ENCODE measurements at regions not wholly inside any gene's neighbourhood (a gene's known extent, or its start where the extent isn't known, plus 50 kb on each side); places are given as distances from the start of the nearest gene placed in this dataset.

DNA sequence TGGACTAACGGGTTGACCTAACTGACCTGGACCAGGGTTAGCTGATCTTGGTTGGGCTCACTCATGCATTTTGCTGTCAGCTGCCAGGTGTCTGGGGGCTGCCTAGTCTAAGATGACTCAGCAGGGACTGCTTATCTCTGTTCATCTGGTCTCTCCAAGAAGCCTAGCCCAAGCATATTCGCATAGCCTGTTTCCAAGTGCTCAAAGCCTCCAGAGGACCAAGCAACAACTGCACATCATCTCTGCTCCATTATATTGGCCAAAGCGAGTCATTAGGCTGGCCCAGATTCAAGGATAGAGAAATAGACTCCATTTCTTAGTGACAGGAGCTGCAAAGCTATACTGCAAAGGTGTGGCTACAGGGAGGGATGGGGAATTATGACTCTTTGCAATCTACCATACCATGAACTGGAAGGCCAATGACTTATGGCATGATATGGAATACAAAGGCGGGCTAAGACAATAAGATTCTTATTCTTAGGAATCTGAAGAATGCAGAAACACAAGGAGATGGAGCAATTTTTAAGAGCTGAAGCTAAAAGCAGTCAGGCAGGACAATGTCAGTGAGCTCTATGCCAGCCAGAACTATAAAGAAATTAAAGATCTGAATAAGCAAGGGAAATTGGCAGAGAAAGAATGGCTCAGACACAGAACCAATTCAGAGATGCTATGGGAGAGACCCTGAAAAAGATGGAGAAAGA lies 194.6 kb upstream of the FSCB start:
- DNase-seq = peak; percentile 23

DNA sequence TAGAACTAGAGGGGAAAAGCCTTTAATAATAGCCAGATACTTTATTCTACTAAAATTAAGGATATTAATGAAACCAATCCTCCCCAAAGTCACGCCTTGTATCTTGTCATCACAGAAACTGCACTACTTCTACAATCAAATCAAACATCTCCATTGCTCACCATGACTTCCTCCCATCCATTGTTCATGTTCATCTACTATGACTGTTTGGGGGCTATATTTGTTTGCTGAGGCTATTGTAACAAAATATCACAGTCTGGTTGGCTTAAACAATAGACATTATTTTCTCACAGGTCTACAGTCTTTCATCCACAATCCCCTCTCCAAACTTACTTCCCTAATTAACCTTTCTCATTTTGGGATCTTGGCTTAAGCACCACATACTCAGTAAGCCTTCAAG lies 193.6 kb upstream of the FSCB start:
- no peak for DNase-seq

DNA sequence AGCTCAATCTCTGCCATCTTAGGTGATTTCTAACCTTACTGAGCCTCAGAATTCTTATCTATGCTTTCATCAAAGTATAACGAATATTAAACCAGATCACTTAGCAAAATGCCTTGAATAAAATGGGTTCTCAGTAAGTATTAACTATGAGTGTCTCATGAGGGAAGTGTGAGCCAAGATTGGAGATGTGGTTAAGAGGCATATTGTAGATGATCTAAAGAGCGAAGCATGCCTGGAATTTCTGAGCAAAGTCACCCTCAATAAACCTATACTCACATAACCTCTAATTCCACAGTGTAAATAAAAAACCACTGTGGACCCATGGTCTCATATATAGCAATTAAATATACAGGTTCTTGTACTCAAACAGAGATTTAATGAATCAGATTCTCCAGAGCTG lies 193.1 kb upstream of the FSCB start:
- DNase-seq = no peak

DNA sequence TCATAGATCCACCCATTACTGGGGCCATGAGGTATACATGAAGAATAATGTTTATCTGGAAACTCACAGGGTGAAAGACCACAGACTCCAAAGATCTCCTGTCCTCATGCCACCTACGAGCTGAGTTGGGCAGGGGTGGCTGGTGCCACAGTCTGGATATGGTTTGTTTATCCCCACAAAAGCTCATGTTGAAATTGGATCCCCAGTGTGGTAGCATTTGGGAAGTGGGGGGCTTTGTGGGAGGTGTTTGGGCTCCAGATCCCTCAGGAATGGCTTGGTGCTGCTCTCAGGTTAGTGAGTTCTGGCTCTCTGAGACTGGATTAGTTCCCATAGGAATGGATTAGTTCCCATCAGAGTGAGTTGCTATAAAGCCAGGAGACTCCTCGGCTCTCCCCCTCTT lies 192.3 kb upstream of the FSCB start:
- no peak for DNase-seq

DNA sequence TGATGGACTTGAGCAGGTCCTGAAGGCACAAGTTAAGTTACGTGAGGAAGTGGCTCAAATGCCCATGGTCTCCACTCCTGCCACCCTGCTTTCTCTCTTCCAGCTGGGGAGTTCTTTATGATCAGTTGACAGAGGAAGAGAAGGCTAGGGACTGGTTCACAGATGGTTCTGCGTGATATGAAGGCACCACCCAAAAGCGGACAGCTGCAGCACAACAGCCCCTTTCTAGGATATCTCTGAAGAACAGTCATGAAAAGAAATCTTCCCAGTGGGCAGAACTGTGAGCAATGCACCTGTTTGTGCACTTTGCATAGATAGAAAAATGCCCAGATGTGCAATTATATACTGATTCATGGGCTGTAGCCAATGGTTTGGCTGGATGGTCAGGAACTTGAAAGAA lies 162.4 kb upstream of the FSCB start:
- no peak for DNase-seq

DNA sequence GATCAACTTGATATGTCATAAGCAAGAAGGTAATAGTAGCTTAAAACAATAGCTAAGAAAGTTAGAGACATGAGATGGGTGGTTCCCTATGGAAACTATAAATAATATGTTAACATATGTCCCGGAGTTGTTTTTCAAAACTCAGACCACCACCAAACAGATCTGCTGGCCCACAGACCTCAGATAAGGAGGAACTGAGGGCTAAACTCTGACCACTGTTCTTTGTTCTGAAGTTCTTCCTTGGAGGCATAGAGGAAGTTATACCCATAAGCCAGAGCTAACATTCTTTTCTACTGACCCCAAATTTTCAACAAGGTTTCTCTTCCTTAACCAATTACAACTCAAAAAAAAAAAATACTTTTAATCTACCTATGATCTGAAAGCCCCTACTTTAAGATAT lies 156.1 kb upstream of the FSCB start:
- no peak for DNase-seq

DNA sequence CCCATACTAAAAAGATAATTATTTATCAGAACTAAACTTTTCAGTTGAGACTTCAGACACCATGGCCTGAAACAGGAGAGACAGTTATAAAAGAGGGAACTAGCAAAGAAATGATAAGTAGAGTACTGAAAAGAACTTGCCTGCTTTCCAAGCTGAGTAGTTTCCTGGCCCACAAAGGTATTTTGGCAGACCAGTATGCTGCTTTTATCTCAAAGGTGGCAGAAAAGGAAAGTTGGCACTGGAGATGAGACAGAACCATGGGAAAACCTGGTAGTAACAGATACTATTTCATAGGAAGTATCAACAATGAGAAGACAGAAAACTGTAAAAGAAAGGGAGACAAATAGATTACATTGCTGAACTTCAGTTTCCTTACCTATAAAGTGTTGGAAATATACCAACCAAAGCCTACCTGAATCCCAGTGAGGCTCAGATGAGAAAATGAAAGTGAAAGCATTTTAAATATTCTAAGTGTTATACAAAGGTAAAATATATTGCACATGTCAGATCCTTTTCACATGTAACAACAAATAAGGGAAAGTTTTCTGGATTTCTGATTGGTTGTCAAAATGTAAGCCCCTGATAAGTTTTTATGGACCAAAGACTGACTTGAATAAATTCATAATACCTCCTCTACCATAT lies 155.3 kb upstream of the FSCB start:
- no peak for DNase-seq

DNA sequence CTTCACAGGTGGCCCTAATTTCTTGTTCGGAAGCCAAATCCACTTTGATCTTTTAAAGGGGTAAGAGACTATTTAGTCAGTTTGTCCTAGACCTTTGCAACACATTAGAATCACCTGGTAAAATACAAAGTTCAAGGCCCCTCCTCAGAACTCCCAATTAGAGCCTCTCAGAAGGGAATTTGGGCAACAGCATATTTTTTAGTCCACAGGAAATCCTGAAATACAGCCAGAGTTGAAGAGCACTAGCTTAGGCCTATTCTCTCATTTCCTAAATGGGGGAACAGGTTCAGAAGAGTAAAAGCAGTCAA lies 151.3 kb upstream of the FSCB start:
- DNase-seq = no peak

DNA sequence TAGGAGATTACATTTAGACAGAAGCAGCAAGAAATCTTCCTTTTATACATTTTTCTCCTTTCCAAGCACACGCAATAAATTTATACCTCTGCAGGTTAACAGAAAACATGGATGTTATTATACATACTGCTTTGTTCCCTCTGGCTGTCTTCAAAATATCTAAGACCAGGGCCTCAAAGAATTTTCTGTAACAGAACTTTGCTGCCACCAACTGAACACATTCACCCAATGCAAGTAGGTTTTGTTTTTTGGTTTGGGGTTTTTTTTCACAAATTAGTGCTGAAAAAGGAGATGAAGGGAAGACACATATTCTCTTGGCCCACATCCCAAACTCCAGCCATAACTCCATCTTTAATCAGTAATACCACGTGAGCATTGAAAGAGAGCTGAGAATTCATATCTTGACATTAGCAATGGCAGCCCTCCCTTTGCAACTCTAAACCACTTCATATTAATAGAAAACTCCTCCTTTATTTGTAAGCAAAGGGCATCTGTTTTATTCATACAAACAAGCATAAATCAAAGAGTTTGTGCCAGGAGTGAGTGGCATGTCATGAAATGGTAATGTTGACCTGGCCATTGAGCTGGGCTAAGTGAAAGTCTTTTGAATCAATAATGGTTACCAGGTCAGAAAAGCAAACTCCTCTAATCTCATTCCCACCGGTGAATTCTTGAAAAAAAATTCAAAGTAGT lies 150.8 kb upstream of the FSCB start:
- DNase-seq = peak; percentile 72

DNA sequence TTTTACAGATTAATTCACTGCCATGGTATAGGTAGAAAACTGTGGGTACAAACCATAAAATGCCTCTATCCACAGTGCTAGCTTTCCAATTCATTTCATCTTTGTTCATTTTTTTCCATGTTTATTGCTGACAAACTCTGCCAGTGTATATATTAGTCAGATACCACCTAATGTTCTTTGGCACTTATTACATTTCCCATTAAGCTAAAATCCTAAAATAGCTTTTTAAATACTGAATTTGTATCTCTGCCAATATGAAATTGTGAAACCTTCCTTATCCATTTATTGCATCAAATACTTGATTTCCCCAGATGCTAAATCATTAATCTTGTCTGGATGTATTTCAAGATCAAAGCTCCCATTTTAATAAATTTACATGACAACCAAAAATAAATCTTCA lies 150.1 kb upstream of the FSCB start:
- peak; percentile 62 for DNase-seq

DNA sequence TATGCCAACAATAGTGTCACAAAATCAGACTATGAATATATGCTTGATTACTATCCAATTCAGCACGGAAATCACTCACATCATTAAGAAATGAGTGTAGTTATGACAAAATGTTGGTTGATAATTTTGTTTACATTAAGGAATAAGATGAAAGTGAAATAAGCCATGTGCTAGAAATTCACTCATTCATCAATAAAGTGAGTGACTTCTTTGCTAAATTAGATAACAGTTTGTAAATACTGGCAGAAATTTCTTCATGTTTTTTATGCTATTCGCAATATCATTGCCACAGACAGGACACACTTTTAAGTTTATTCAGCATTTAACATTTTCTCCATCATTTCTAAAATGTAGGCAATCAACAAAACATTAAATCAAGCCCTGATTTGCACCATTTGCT lies 147.5 kb upstream of the FSCB start:
- no peak for DNase-seq

DNA sequence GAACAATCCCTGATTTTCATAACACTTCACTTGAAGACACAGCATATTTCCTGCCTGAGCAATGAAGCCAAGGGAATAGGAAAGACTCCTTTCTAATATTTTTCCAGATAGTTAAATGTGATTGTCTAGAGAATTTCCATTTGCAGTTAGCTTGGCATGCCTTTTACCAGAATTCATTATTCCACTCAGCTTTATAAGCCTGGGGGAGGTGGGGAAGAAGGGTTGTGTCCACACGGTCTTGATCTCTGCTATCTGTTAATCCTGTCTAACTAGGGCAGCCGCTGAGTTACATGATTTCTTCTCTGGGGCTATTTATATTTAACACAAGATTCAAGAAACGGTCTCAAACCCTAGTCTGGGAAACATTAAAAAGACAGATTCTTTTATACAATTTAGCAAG lies 146.6 kb upstream of the FSCB start:
- DNase-seq = no peak

DNA sequence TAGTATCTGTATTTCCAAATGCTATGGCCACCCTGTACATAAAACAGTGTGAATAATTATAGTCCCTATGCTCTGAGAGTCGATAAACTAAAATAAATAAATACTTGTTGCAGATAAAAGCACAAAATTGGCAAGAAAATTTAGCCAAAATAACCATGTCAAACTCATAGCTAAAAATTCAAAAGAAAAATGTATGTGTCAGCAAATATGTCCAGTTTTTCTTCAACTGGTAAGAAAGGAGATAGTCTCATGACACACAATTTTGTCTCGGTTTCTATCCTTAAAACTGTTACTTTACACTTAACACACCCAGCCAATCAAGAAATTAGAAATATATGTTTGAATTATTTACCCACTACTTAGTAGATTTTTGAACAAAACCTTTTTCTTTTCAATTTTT lies 145.6 kb upstream of the FSCB start:
- no peak for DNase-seq

DNA sequence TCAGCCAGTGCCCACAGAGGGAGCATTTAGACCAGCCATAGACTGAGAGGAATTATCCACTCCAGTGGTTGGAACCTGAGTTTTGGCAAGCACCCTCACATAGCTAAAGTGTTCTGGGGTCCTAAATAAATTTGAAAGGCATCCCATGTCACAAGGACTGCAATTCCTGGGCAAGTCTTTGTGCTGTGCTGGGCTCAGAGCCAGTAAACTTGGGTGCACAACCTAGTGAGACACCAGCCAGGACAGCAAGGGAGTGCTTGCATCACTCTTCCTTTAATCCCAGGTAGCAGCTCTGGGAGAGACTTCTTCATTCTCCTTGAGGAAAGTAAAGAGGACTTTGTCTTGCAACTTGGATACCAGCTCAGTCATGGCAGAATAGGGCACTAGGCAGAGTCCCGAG lies 142.0 kb upstream of the FSCB start:
- DNase-seq = no peak

DNA sequence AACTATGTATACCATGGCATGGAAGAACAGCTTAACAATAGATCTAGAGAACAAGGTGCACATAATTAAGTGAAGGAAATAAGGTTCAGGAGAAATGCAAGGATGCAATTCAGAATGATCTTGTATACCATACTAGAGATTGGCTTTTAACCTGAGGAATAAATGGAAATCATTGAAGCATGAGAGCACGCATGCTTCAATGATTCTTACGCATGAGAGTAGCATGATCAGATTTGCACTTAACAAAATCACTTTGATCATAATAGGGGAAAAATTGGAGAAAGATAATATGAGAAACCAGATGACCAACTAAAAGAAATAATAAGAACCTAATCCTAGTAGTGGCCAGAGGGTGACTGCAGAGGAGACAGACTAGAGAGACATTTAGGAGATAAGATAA lies 133.3 kb upstream of the FSCB start:
- DNase-seq = no peak

DNA sequence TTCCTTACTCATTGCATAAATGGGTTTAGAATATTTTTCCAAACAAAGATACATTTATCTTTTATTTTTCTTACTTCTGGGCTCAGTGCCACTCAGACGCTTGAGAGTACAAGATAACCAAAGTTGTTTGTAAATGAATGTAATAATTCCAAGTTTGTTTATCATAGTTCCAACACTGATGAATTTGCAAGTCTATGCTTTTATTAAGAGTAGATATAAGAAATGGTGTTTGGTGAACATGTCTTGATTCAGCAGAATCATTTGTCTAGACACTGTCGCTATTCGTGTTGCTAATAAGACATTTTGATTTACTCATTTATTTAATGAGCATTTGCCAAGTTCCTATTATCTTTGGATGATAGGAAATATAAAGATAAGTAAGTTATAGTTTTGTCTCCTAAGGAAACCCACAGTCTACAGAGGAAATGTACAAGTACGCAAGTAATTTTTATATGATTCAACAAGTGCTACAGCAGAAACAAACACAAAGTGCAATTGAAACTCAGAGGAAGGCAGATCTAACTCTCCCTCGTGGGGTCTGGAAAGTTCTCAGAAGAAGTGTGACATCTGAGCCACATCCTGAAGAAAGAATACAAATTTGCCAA lies 132.8 kb upstream of the FSCB start:
- no peak for DNase-seq

DNA sequence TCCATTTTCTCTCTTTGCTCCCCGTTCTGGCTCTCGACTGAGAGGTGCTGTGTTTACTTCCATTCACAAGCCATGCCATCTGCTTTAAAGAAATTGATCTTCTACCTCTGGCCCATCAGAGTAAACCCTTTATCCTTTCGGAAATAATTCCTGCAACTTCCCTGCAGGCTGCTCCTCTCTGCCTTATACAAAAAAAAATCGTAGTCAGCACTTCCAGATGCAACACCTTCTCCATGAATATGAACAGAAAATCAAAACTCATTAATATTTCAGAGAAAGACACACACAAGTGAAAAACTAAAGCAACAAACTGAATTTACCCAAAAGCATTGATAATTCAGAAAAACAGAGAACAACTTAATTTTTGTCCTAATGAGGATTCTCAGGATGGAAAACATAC lies 127.6 kb upstream of the FSCB start:
- DNase-seq = no peak

DNA sequence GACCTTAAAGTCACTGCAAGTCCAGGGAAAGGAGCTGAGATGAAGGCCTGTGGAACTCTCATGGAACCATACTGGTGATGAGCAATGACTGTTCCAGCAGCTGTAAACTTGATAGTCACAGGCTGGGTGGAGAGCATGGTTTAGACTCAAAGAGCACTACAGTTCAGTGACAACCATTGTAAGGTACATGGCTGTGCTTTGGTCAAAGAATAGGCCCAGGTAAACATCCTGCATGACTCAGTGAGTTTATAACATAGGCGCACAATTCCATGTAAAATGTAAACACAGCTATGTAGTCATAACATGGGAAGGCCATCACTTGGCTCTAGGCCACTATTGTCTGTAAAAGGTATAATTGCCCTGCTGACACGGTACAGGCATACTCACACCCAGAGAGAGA lies 119.3 kb upstream of the FSCB start:
- DNase-seq = no peak

DNA sequence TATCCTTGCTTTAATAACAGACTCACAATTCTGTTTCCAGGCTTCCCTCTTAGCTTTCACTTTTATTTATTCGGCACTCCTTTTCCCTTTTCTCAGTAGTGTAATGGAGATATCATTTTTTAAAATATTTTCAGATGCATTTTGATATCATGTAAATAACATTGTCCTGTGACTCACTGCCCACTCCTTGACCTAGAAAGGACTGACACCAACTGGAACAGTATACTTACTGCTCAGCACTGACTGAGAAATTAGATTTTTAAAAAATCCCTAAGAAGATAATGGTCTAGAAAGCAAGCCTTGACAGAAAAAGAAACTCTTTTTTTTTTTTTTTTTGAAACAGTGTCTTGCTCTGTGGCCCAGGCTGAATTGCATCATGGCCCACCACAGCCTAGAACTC lies 118.0 kb upstream of the FSCB start:
- DNase-seq = no peak

DNA sequence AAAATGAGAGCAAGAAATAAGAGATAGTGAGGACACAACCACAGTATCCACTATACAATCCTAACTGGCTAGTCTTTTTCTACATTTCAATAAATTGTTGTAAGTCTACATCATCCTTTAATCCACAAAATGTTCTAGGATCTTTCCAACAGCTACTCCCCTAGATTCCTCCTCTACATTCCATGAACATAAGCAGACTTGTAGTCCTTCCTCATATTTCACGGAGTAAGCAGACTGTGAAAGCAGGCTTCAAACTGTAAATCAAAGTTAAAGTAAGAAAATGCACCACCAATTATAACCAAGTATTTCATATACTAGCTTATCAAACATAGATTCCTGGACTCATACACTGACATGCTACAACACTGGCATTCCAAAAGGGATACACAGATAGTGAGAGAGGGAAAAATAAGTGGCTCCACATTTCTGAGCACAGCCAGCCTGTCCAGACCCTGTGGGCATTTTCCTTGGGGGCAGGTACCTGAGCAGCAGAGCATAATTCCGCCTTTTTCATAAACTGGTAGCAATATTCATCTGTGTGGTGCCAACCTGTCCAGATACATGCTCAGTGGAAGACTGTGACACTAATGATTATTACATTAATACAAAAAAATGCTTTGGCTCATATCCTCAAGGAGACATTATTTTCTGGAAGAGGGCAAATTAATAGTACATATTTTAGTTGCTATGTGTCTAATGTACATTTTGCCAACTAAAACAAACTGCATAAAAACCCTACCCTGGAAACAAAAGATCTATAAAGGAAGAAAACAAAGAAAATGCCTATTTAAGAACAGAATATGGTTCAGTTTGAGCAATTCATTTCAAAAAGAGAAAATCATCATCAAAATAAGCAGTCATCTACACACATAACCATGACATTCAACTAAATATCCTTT lies 113.3 kb upstream of the FSCB start:
- DNase-seq = no peak

DNA sequence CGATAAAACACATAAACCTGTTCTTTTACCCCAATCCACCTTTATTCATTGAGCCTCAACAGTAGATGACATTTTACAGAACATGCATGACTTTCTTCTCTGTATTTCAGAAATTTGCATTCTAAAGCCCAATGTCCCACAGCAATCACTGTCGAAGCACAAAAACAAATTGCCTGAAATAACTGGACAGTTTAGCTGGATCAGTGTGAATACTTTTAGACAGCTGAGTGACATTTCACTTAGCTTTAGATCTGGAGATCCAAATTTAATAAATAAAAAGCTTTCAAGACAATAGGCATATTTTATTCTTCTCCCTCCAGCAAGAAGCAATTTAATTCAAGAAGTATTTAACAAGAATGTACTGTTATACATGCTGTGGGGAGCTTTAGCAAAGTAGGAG lies 109.1 kb upstream of the FSCB start:
- no peak for DNase-seq

DNA sequence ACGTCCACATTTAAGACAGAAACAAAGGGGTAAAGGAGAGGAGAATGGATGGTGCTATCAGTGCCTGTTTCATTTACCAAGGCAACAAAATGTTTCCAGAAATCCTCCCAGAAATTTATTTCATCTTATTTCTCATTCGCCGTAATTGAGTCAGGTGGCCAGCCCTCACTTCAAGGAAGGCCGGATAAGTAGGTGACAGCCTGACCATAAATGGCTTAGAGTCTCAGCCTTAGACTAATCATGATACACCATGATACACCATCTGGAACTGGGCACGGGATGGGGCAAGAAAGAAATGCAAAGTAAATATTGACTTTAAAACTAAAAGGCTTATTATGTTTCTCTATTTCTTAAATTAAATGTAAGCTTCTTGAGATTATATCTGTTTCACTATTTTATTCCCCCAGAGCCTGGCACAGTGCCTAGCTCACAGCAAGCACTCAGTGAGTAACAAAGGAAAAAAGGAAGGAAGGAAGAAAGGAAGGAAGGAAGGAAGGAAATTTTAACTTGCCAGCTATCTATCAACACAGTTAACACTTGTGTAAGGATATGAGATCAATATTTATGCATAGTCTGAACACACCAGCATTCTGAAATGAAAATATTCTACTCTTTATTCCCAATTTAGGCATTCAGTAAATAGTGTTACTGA lies 106.1 kb upstream of the FSCB start:
- no peak for DNase-seq

DNA sequence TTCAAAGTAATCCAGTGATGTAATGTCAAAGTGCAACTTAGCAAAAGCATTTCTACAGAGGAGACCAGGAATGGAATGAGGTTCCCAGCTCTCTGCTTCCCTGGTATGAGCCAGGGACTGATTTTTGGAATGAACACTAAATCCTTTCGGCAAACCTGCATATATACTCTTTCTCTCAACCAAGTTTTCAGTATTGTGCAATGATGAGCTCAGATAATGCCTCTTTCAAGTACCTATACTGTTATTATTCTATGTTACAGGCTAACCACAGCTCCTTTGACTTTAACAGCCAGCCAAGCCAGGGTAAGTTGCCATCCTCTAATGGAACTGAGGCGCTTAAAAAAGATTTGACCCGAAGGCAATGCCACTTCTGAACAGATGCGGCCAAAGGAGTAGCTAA lies 104.9 kb upstream of the FSCB start:
- no peak for DNase-seq

All from NCI-H446 treated with DMSO at 0.1 percent for 48 hours (cell line).